ENCODE measurements at regions not wholly inside any gene's neighbourhood (a gene's known extent, or its start where the extent isn't known, plus 50 kb on each side); places are given as distances from the start of the nearest gene placed in this dataset.

DNA sequence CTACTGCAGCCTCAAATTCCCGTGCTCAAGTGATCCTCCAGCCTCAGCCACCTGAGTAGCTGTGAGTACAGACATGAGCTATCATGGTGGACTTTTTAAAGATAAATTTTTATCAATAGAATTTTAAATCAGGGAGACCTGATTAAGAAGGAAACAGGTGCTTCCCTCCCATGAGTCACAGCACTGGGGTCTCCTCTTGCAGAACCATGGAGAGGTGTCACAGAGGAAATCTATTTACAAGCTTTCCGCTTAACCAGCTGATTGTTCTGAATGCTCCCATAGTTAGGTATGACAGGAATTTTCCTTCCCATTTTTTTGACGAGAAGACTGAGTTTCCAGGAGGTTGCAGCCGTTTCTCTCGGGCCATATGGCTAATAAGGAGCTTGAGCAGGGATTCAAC, 516.1 kb downstream of the MIAT start:
- no peak for DNase-seq (ENCODE audit: low read depth)

DNA sequence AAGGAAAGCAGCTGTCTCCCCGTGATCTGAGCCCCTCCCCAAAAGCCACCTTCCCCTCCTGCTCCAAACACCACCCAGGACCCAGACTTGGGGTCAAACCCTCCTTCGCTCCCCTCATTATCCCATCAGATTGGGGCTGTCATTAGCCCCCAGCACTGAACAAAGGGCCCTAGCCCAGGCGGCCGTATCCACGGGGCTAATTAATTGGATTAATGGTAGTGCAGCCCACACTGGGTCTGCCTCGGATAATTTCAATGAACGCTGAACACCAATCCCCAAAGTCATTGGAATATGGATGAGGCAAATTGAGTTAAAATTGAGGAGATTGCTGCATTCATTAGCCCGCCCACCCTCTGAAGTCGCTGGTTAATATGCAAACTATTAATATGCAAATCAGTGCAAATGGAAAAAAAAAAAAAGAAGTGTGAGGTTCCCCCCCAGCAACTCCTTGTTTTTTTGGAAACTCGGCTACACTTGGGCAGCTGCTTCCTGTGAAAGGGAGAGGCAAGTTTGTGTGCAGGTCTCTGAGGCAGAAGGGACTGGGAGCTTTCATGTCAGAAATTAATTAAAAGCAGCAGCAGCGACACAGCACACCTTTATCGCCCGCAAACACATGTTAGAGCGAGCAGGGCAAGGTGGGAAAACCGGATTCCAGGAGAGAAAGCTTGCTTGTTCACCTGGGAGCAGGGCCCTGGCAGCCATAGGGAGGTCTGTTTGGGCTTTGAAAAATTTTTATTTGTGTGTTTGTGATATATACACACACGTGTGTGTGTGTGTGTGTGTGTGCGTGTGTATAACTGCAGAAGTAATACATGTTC, 517.8 kb downstream of the MIAT start:
- DNase-seq (ENCODE audit: low read depth): no peak

- DNase-seq (ENCODE audit: low read depth): no peak
Measured at GRCh38 chr22:27175974-27176373, 518.6 kb downstream of the MIAT start.

- no peak for DNase-seq (ENCODE audit: low read depth)
Measured at GRCh38 chr22:27179161-27179560, 521.8 kb downstream of the MIAT start.

GRCh38 chr22:27181537-27181936, 524.1 kb downstream of the MIAT start:
- DNase-seq (ENCODE audit: low read depth): no peak

GRCh38 chr22:27183474-27183873, 526.1 kb downstream of the MIAT start:
- DNase-seq (ENCODE audit: low read depth): no peak

GRCh38 chr22:27185099-27185709, 527.8 kb downstream of the MIAT start:
- no peak for DNase-seq (ENCODE audit: low read depth)

- DNase-seq (ENCODE audit: low read depth): no peak
Measured at GRCh38 chr22:27185760-27186302, 528.4 kb downstream of the MIAT start.

DNA sequence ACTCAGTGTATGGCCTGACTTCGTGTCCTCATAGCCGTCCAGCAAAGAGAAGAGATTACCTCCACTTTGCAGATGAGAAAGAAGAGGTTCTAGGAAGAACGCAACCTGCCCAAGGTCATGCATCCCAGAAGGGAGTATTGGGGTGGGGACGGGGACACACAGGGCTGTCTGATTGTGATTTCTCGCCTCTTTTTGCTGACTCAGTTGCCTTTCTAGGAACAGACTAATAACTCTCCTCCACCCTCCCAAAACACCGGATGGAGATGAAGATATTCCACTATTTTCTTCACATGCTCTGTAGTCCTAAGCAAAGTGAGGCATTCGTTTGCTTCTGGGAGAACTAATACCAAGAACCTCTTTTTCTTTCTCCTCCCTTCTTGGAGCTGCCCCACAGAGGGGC, 529.3 kb downstream of the MIAT start:
- no peak for DNase-seq (ENCODE audit: low read depth)

DNA sequence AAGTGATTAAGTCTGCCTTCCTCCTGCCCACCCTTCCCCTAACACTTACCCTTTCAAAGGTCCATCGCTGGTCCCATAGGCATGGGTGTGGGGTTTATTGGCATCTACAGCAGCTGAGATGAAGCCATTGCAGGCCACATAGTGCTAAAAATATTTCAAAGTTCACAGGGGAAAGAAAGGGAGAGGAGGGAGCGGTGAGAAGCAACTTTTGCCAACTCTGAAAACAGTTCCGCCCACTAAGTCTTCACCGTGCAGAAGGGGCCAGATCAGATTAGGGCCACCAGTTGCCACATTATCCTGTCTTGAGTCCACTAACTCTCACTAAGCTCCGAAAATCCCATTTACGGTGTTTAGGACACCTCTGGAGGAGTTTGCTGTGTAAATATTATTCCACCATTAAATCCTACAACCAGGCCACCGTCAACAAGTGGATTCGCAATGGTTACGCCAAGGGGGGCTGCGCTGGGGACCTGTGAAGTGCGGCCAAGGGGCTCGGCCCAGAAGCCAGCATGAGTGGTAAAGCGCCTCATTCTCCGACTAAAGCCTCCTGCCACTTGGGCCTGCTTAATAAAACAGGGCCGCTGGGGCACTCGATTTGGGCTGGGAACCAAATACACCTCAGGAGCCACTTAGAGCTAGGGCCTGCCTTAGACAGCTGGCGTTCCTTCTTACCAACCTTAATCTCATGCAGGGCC, 534.9 kb downstream of the MIAT start:
- no peak for DNase-seq (ENCODE audit: low read depth)

GRCh38 chr22:27193215-27193614, 535.8 kb downstream of the MIAT start:
- DNase-seq (ENCODE audit: low read depth): no peak

DNA sequence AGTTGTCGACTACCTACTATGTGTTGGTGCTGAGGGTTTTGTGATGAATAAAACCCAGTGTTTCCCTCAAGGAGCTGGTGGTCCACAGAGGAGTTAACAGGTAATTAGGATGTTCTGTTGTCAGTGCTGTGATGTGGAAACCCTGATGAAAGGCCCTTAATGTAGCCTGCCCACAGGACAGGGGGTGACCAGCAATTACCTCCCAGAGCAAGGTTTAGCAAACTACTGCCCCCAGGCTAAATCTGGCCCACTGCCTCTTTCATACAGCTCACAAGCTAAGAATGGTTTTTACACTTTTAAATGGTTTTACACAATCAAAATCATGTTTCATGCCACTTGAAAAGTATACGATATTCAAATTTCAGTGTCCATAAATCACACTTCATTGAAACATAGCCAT, 536.2 kb downstream of the MIAT start:
- no peak for DNase-seq (ENCODE audit: low read depth)

DNA sequence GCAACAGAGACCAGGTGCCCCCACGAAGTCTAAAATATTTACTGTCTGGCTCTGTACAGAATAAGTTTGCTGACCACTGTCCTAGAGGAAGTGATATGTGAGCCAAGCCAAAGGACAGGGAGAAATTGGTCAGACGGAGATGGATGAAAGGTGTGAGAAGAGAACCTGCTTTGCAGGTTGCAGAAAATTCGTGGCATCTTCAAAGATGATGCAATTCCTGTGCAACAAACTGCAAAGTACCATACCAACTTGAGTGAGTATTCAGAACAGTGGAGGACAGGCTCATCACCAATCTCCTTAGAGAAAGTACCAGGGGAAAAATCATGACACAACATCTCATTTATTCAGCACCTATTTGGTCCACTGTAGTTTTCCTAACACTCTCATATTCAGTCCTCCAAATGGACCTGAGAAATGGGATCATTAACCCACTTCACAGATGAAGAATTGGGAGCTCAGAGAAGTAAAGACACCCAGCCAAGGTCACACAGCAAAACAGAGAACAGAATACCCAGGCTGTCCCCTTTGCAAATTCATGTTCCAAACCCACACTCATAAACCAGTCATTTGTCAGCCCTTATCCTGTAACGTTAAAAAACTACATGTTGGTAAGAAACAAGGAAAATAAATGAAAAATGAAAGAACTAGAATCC, 536.8 kb downstream of the MIAT start:
- DNase-seq (ENCODE audit: low read depth): no peak

DNA sequence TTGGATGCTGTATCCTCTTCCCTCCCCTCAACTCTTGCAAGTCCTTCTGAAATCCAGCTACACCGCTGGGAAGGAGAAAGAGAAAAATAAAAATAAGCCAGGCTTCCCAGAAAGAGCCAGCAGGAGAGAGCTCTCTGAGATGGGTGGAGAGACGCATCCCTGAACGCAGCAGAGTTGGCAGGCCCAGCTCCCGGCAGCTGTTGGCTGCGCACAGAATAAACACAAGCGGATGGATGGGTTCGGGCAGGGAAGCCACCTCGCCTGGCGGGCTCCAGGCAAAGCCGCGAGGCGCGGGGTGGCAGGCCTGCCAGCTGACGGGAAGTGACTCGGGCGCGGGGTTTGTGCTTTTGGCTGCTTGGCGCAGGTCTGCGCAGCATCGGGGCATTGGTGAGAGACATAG, 537.7 kb downstream of the MIAT start:
- DNase-seq (ENCODE audit: low read depth): no peak

DNA sequence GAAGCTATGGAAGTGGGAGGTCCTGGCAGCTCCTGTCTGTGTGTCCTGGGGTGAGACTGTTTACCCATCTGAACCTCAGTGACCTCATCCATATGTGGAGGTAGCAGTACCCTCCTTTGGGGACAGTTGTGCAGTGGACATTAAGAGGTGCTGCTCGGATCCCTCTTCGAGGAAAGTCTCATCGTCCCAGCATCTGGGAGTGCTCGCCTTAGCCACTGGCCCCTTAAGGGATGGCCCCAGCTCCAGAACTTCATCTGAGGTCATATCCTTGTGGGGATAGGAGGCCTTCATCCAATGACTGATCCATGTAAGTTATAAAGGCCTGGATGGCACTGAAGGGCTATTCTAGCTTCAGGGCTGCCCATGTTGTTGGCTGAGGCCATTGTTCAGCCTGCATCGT, 538.1 kb downstream of the MIAT start:
- DNase-seq (ENCODE audit: low read depth): no peak

DNA sequence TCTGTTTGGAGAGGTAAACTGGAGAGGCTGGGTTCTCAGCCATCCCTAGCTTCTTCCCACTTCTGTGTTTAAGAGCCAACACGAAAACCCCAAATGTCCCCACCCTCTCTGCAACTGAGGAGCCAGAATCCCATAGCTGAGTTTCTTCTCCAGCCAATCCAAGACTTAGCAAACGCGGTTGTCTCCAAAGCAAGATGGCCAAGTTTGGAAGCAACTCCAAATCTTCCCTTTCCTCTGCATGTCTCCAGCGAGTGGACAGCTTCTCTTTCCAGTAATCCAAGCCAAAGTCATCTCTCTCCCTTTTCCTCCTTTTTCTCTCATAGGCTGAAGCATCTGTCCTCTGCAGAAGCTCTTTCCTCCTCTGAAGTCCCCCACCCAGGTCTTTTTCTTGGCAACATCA, 539.2 kb downstream of the MIAT start:
- DNase-seq (ENCODE audit: low read depth): no peak

DNA sequence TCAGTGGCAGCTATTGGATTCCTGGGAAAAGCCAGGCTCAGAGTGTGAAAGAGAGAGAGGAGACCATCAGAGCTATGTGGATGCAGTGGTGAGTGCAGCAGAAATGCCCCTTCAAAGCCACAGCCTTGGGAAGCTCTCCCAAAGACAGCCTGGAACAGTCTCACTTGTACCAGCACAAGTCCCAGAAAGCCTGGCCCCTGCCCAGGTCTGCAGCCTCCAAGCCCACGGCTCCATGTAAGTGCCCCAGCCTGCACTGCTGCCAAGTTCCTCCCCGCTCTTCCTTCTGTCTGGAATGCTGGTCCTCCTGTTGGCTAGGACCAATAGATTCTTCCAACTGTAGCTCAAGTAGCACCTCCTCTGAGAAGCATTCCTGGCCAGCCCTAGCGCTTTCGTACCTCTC, 539.7 kb downstream of the MIAT start:
- no peak for DNase-seq (ENCODE audit: low read depth)

DNA sequence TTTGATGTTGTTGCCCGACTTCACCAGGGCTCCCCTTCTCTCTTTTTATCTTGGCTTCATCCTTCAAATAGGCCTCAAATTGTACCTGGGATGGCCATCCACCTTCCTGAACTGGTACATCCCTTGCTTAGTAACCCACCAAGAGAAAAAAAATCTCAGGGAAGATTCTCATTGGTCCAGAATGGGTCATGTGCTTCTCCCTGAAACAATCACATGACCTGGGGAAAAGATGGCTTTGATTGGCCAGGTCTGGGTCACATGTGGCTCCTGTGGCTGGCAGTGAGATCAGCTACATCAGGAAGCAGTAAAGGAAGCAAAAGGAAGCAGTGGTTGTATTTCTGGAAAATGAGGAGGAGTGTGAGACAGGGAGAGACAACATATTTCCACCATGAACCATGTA, 540.2 kb downstream of the MIAT start:
- no peak for DNase-seq (ENCODE audit: low read depth)

DNA sequence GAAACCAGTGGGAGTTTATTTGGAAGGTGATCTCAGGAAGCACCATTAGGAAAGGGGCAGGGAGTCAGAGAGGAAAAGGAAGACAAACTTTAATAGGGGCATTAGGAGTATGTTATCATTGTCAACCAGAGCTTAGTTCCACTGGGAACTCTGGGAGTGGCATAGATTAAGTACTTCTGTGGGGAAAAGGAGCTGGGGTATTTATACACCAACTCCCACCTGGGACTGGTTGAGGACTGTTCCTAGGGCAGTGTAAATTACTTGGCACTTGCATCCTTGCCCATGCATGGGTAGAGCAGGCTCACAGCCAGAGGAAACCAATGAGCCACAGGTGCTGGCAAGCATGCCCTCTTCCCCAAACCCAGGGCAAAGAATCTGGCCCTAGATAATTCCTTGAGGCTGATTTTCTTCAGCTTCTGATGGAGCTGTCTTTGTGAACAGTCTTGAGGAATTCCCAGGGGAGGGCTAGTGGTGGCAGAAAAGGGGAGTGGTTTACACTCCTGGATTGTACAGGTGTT, 541.2 kb downstream of the MIAT start:
- DNase-seq (ENCODE audit: low read depth): no peak

- no peak for DNase-seq (ENCODE audit: low read depth)
Measured at GRCh38 chr22:27199354-27199753, 542.0 kb downstream of the MIAT start.

DNA sequence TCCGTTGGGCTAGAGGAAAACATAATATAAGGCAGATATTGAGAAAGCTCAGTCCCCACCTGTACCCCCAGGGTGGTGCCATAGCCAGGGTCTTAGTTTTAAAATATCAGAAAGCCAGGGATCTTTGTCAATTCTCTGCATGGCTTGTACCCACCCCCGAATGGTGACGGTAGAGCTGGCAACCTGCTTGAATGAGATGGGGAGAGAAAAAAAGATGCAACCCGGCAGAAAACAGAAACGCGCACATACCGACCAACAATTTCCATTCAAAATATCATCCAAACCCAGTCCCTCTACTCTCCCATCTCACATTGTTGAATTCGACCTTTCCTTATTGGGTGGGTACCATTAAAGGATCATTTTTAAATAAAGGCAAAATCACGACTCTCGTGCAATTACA, 543.9 kb downstream of the MIAT start:
- DNase-seq (ENCODE audit: low read depth): no peak

DNA sequence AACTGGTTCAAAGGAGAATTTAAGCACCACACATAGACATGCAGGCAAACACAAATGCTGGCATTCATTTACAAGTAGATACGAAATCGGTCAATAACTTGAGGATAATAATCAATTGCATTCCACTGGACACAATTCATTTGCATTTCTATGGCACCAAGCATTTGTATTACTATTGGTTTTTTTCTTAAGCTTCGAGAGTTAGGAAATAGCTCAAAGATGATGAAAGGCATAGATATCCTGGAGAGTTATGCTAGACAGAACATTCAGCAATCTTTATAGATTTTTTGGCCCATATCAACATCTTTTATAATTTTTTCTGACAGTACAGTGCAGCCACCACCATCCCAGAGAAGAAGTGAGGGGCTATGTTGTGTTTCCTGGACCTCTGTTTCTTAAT, 544.4 kb downstream of the MIAT start:
- no peak for DNase-seq (ENCODE audit: low read depth)

Data from stimulated activated CD8-positive, alpha-beta memory T cell treated with anti-CD3 and anti-CD28 coated beads, Interleukin-12 subunit alpha, Interleukin-12 subunit beta, amount 100 ng/mL, for 1 hour (primary cell).